GM21529 (cell line): ENCODE measurements at regions not wholly inside any gene's neighbourhood (a gene's known extent, or its start where the extent isn't known, plus 50 kb on each side); places are given as distances from the start of the nearest gene placed in this dataset.

ENCODE experiments used
- ATAC-seq: cut with Tn5 transposase; IDR thresholded peaks from one replicate; pipeline ENCODE4 v1.9.1; 2021; ENCODE audit not compliant: unreplicated experiment

DNA sequence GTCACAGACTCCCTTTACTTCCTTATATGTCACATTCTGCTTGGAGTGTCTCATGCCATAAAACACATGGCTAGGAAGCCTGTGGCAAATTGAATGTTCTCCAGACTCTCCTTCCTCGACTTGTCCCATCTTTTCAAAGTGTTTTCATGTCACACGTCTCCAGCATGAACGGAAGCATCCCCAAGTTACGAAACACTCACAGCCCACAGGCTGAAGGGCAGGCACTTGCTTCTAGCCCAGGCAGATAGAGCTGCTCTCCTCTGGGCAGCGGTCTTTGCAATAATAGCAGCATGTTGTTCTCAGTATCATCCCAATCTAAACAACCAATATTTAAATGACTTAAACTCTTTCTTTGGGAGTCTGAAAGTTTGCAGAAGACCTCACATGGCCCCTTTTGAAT, 85.3 kb upstream of the ADAMTS9 start:
- no peak for ATAC-seq

DNA sequence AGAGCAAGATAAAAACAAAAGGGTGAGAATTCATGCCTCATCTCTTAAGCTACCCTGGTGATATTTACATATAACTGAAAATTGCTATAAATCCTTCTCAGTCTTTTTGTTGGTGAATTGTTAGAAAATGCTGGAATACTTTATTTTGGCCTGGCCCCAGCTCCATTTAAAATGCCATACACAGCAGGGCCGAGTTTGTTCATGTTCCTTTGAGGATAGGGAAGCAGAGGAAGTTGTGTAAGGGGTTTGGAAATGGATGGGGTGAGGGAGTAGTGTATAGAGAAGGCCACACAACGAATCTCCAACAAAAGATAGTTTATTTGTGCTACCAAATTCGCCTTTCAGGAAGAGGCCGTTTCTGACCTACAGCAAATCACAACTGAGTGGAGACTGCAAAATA, 78.6 kb upstream of the ADAMTS9 start:
- ATAC-seq = no peak

DNA sequence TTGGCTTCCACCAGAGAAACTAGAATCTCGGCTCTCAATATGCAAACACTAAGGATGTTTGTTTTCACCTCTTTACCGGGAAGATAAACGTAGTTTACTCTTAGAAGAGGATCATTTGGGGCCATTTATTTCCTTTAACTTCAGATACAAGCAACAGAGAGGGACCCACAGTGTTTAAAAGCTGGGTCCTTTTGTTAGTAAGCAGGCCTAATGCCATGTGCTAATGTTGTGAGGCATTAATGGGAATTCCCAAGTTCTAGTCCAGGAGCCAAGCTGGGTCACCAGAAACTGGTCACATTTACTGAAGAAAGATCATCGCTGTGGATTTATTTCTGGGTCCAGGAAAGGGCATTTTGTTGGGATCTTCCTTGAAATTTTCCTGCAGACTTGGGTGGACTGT, 78.1 kb upstream of the ADAMTS9 start:
- no peak for ATAC-seq

DNA sequence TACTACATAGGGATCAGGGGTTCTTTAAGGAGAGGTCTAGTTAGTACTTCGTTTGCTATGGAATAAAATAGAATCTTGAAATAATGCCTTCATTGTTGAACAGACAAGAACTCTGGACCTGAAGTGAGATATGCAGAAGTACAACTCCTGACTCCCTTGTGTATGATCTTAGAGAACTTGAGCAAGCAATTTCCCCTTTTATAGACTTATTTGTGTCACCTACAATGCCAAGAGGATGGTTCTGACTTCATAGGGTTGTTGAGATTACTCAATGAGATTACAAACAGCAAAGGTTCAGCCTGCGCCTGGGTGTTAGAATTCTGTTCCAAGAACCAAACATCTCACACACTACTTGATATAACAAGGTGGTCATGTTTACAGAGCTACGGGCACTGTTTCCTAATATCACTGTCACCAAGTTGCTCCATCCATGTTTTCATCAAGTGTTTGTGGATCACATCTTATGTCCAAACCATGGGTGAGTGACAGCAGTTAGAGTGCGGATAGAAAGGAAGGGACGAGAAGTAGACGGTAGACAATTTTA, 76.7 kb upstream of the ADAMTS9 start:
- ATAC-seq = no peak

DNA sequence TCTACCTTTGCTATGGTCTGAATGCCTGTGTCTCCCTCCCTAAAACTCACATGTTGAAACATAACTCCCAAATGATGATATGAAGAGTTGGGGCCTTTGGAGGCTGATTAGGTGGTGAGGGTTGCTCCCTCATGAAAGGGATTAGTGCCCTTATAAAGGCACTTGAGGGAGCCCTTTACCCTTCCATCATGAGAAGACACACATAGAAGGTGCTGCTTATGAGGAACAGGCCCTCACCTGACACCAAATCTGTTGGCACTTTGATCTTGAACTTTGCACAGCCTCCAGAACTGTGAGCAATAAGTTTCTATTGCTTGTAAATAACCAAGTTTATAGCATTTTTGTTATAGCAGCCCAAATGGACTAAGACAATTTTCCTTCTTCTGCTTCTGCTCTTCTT, 76.2 kb upstream of the ADAMTS9 start:
- ATAC-seq = no peak

DNA sequence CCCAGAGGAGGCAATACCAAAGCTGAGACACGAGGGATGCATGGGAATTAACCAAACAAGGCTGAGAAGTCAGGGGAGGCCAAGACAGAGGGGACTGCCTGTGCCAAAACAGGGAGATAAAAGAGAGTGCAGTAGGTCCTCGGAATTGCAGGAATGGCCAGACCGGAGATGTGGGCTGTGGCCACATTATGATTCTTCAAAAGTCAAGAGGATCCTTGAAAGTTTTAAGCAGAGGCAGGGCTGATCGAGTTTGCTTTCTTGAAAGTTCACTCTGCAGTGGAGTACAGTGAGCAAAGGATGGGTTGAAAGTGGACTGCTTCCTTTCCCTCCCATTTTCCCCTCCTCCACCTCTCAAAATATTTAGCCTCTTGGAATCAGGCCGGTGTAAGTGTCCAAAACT, 73.9 kb upstream of the ADAMTS9 start:
- ATAC-seq = no peak

DNA sequence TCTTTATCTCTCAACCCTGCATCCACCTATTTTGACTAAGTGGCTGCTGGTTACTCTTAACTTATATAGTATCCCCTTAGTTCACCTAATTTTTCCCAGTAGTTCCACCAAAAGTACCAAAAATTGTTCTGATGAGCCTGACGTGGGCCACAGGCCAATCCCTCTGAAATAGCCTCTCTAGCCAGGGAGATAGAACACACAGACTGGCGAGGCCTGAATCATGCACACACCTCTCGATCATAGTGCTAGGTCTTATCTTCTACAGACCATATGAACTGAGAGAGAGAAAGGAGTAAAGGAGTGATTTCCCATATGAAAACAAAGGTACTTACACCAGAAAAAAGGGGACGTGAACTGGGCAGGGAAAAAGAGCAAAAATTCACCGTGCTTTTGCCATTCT, 72.5 kb upstream of the ADAMTS9 start:
- ATAC-seq = no peak

DNA sequence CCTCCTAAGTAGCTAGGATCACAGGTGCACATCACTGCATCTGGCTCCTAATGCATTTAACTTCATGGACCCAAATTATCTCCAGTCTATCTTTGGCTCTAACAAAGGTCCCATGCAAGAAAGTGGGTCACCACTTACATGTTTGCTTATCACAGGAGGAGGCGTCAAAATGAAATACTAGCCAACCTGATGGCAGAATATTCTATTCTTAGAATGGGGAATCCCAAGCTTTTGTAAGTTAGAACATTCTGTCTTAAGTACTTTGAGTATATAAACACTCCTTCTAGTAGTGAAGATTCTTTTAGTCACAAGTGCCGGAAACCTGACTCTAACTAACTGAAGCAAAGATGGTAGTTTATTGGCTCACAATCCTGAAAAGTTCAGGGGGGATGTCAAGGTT, 72.0 kb upstream of the ADAMTS9 start:
- no peak for ATAC-seq

DNA sequence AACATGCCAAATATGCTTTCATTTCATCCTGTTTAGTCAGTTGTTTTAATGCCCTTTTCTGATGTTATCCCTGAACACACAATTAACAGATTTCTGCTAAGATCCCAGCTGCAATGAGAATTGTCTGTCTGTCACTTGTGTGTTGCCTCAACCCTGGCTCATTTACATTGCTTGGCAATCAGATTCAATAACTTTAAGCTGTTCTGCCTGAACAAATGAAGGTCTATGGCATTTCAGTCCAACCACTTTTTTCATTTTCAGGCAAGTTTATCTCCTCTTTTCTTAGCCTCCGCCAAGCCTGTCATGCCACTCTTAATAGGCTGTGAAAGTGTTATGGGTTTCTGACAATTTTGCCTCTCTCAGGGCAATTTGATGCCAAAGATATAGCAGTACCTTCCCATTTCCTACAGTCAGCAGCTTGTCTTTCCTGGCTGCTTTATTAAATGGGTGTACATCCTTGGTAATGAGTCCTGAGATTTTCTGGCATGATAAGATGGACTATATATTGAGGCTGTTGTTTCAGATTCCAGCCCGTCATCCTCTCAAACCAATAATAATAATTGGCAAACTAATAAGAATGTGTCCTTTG, 68.7 kb upstream of the ADAMTS9 start:
- ATAC-seq = no peak

DNA sequence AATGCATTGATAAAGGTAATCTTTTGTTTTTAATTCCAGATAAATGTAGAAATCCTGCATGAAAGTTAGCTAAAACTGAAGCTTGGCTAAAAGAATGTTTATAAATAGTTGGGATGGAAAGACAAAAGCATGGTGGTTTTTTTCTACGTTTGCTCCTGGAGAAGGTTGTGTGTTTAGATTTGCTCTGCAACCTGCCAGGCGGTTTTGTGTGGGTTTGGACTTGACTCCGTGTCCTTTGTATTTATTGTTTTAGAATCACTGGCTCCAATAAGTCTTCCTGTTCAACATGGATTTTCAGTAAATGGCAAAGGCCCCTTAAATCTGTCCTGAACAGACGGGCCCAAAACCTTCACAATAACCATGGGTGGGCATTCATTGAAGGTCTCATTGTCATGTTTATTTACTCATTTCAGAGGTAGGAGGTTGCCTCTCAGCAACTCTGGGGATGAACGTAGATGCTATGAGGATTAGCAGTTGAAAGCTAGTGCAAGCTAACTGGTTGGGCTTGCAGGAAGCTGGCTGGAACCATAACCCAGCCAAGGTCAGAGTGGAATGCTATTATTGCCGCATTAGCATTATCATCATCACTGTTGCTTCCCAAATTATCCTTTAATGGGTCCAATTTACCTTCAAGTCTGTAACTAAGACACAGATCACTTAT, 60.6 kb upstream of the ADAMTS9 start:
- ATAC-seq = no peak

DNA sequence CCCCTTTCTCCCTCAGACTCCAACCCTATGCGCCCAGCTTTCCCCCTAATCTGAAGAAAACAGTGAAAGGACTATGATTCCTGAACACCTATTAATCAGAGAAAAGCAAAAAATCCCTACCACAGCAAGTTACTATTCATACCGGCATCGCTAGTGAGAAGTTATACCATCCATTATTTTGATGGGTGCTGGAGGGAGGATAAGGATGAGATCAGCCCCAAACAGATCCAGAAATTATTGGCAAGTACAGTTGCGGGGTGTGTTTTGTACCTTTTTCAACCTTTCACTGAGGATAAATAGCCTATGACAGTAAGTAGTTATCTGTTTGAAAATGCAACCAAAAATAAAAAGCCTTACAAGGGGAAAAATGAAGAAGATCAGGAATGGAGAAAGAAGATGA, 59.9 kb upstream of the ADAMTS9 start:
- no peak for ATAC-seq

DNA sequence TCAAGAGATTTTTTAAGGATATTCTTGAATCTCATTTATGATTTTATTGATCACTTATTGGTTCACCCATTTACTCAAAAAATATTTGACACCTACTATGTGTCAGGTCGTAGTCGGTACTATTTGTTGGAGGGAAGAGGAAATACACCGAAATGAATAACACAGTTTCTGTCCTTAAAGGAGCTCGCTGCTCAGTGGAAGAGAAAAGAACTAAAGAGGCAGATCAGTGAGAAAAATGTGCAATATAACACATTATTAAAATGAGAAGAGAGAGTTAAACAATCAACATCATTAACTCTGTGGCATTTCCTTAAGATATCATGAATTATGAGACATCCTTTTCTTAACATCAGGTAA, 56.1 kb upstream of the ADAMTS9 start:
- ATAC-seq = no peak

DNA sequence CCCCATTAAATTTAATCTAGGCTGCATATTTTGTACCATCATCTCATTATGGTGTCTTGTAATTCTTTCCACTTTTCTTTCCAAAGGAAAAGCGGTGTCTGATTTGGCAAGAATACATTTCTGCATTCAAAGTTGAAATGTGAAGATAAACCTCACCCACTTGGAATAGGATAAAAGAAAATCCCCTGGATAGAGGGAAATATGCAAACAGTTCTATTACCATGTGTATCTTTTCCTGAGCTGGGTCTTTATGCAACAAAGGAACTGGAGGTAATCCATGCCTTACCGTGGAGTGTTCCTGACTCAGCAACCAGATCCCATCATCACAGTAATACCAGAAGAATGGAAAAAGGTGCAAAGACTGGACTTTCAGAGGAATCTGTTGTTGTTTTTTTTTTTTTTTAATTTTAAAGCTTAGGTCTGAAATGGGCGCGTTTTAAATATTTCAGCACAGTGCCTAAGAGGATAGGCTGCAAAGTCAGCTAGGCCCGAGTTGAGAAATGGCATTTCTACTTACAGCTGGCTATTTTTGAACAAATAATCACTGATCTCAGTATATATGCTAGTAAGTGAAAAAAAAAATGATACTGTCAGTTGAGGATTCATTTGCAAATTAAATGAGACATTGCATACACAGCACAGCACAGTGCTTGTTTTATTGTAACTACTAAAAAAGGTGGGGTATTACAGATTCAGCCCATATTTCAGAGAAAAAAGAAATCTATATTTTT, 55.5 kb upstream of the ADAMTS9 start:
- no peak for ATAC-seq

DNA sequence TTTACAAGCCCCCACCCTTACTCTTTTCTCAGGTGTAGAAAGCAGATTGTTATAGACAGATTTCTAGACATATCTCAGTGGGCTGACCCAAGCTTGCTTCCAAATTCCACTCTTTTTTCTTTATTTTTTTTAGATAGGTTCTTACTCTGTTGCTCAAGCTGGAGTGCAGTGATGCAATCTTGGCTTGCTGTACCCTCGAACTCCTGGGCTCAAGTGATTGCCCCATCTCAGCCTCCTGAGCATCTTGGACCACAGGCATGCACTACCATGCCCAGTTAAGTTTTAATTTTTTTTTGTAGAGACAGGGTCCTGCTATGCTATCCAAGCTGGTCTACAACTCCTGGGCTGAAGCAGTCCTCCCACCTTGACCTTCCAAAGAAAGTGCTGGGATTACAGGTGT, 53.5 kb upstream of the ADAMTS9 start:
- ATAC-seq = no peak

DNA sequence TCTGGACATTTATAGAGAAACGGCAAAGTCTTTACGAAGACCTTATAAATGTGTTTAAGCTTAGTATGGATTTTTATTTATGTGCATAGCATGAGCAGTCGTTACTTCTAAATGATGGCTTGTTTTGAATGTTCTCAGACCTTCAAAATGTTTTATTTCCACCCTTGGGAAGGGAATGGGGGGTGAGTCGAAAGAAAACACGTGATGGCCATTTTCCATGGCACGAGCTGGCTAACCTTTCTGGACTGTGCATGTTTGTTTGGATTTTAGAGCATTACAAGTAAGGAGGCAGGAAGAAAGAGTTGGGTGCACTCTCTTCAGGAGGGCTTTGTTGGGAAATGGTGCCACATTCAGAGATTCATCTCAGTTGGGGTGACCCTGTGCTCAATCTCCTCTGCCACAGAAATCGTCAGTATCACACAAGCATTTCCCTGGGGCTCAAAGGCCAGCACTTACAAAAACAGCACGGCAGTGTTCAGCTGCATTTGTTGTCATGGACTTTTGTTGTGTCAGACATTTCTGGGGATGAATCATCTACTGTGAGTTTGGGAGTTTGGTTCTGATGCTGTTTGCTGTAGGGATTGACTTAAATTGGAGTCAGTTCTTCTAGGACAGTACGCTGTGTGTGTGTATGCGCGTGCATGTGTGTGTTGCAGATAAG, 52.3 kb upstream of the ADAMTS9 start:
- no peak for ATAC-seq
